BLaER1 treated with 17β-estradiol and CSF1 and Interleukin-3, amounts not matched to agents 10 nM and 100 nM (cell line): ENCODE measurements at regions not wholly inside any gene's neighbourhood (a gene's known extent, or its start where the extent isn't known, plus 50 kb on each side); places are given as distances from the start of the nearest gene placed in this dataset.
"Not testable (repeated sequence)": the region's sequence is repeated elsewhere in the genome, so short reads cannot be mapped to it uniquely, and the experiment has no call there.

Source experiments
- H3K27ac ChIP-seq, 11 experiments: shearing (Covaris generic); formaldehyde crosslinking; 2 replicates each; pipeline ENCODE4 v1.8.1; 2022
- H3K27me3 ChIP-seq, 11 experiments: shearing (Covaris generic); formaldehyde crosslinking; 2 replicates each; pipeline ENCODE4 v1.8.1; 2022
- H3K36me3 ChIP-seq, 11 experiments: shearing (Covaris generic); formaldehyde crosslinking; 2 replicates each; pipeline ENCODE4 v1.8.1; 2022
- H3K4me1 ChIP-seq, 10 experiments: shearing (Covaris generic); formaldehyde crosslinking; 2 replicates each; pipeline ENCODE4 v1.8.1; 2022
- H3K4me2 ChIP-seq, 11 experiments: shearing (Covaris generic); formaldehyde crosslinking; 2 replicates each; pipeline ENCODE4 v1.8.1; 2022
- H3K4me3 ChIP-seq, 10 experiments: shearing (Covaris generic); formaldehyde crosslinking; 2 replicates each; pipeline ENCODE4 v1.8.1; 2022
- H3K9ac ChIP-seq, 11 experiments: shearing (Covaris generic); formaldehyde crosslinking; 2 replicates each; pipeline ENCODE4 v1.8.1; 2022
- H3K9me3 ChIP-seq, 11 experiments: shearing (Covaris generic); formaldehyde crosslinking; replicated peaks in 1 of 11; 2 replicates each; pipeline ENCODE4 v1.8.1; 2022
- H4K20me1 ChIP-seq, 11 experiments: shearing (Covaris generic); formaldehyde crosslinking; 2 replicates each; pipeline ENCODE4 v1.8.1; 2022
- Cebpa-rat ChIP-seq, 11 experiments: shearing (Covaris generic); IDR thresholded peaks; 2 replicates each; pipeline ENCODE4 v1.8.1; 2022

DNA sequence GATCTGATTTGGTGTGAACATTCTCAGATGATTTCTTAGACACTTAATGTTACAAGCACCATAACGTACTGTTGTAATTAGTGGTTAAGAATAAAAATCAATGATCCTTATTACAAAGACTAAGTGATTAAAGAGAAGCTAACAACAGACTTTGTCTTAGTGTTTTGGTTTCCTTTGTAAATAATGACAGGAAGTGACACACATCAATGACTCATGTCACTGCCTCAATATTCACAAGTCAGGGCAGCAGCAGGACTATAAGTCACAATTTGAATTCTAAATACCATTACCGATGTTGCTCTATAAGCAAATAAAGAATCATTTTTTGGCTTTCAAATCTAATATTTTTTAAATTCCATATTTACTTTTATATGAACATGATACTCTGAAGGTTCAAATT is 115.8 kb upstream of the FAT4 start:
- H4K20me1 ChIP-seq: no peaks in the 10 kb centered on the region
- 0 out of 22 replicates have a peak overlapping the region, but pooled peaks of 1 of the 11 experiments have one; percentile 0 for H3K9ac ChIP-seq
- peaks cover 0 to 6% (median 4%) of the 10 kb centered on the region in 11 experiments; a peak in 11 of 22 replicates for H3K9me3 ChIP-seq
- H3K4me2 ChIP-seq: peak overlapping the region in 6 of 11 experiments; percentile 9 to 73 (median 36); a peak in 10 of 22 replicates
- no peak overlapping the region for H3K4me3 ChIP-seq
- H3K27ac ChIP-seq: peak overlapping the region in 6 of 11 experiments; percentile 9 to 67 (median 44); a peak in 9 of 22 replicates
- H3K36me3 ChIP-seq: no peaks in the 10 kb centered on the region
- H3K27me3 ChIP-seq: no peaks in the 10 kb centered on the region
- TF ChIP-seq Cebpa-rat (IDR thresholded peaks at IDR 0.05): no peak
- H3K4me1 ChIP-seq: peaks cover 0 to 20% (median 10%) of the 10 kb centered on the region in 10 experiments; a peak in 12 of 20 replicates

GRCh38 chr4:125191874-125192459 is 122.8 kb upstream of the FAT4 start:
- not testable (repeated sequence) for H3K4me1 ChIP-seq, H3K4me3 ChIP-seq, H4K20me1 ChIP-seq, H3K36me3 ChIP-seq, H3K27me3 ChIP-seq, H3K9ac ChIP-seq, H3K4me2 ChIP-seq, H3K27ac ChIP-seq
- peaks cover 9 to 17% (median 12%) of the 10 kb centered on the region in 11 experiments; a peak in 19 of 22 replicates for H3K9me3 ChIP-seq

DNA sequence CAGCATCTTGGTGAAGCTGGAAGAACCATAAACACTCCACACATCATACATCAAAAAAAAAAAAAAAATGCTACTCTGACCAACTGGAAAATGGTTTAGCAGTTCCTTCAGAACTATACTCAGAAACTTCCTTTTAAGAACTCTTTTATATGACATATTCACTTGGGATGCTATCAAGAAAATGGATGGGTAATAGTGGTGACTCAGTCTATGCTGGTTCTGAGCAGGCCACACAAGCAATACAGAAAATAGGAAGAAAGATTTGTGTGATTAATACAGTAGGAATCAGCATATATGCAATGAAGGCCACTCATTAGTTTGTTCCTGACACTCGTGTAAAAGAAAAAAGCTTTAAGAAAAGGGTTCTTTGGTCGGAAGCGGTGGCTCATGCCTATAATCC is 123.5 kb upstream of the FAT4 start:
- H3K9ac ChIP-seq: no peak overlapping the region
- peaks cover 9 to 17% (median 12%) of the 10 kb centered on the region in 11 experiments; a peak in 19 of 22 replicates for H3K9me3 ChIP-seq
- no peak overlapping the region for H3K27ac ChIP-seq
- no peaks in the 10 kb centered on the region for H3K36me3 ChIP-seq
- no peak overlapping the region for H3K4me2 ChIP-seq
- H3K4me3 ChIP-seq: no peak overlapping the region
- TF ChIP-seq Cebpa-rat (IDR thresholded peaks at IDR 0.05): no peak
- no peaks in the 10 kb centered on the region for H4K20me1 ChIP-seq
- no peaks in the 10 kb centered on the region for H3K27me3 ChIP-seq
- H3K4me1 ChIP-seq: peaks cover 0 to 13% (median 0%) of the 10 kb centered on the region in 10 experiments; a peak in 2 of 20 replicates

- peaks cover 9 to 14% (median 12%) of the 10 kb centered on the region in 11 experiments; a peak in 19 of 22 replicates for H3K9me3 ChIP-seq
- H3K36me3 ChIP-seq: no peaks in the 10 kb centered on the region
- no peak overlapping the region for H3K4me3 ChIP-seq
- 0 out of 22 replicates have a peak overlapping the region, but pooled peaks of 1 of the 11 experiments have one; percentile 16 for H3K4me2 ChIP-seq
- no peak overlapping the region for H3K27ac ChIP-seq
- TF ChIP-seq Cebpa-rat (IDR thresholded peaks at IDR 0.05): no peak
- H3K9ac ChIP-seq: no peak overlapping the region
- H3K4me1 ChIP-seq: peaks cover 0 to 13% (median 0%) of the 10 kb centered on the region in 10 experiments; a peak in 2 of 20 replicates
- no peaks in the 10 kb centered on the region for H4K20me1 ChIP-seq
- no peaks in the 10 kb centered on the region for H3K27me3 ChIP-seq
These were observed 127.3 kb upstream of the FAT4 start for GRCh38 chr4:125187226-125188176.

- no peak overlapping the region for H3K27ac ChIP-seq
- no peaks in the 10 kb centered on the region for H4K20me1 ChIP-seq
- H3K36me3 ChIP-seq: no peaks in the 10 kb centered on the region
- H3K9ac ChIP-seq: no peak overlapping the region
- H3K4me1 ChIP-seq: peaks cover 0 to 13% (median 0%) of the 10 kb centered on the region in 10 experiments; a peak in 2 of 20 replicates
- no peaks in the 10 kb centered on the region for H3K9me3 ChIP-seq
- no peak overlapping the region for H3K4me3 ChIP-seq
- no peak for TF ChIP-seq Cebpa-rat (IDR thresholded peaks at IDR 0.05)
- H3K27me3 ChIP-seq: no peaks in the 10 kb centered on the region
- H3K4me2 ChIP-seq: no peak overlapping the region
These were observed 130.6 kb upstream of the FAT4 start for GRCh38 chr4:125184116-125184515.

GRCh38 chr4:125181804-125182203 is 133.0 kb upstream of the FAT4 start:
- Histone ChIP-seq H3K9ac (no peak overlapping the region), H3K4me3 (no peak overlapping the region), H3K4me2 (no peak overlapping the region), H3K4me1 (0 out of 20 replicates have a peak, but pooled peaks cover 0 to 2% (median 0%) of the 10 kb centered on the region in 10 experiments), H3K36me3 (no peaks in the 10 kb centered on the region), H3K27me3 (no peaks in the 10 kb centered on the region), H4K20me1 (no peaks in the 10 kb centered on the region), H3K9me3 (no peaks in the 10 kb centered on the region), H3K27ac (no peak overlapping the region)
- no peak for TF ChIP-seq Cebpa-rat (IDR thresholded peaks at IDR 0.05)

DNA sequence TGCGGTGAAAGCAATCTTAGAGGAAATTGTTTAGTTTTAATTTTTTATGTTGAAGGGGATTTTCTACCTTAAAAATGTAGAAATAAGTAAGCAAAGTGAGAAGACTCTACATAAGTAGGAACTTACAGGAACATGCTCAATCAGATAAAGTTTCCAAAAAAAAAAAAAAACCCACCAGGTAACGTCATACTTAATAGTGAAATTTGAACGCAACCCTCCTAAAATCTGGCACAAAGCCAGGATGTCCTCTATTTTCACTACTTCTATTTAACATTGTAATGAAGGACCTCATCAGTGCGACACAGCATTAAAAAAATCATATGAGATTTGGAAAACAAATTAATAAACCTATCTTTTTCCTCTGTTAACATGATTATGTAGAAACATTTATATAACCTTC is 135.0 kb upstream of the FAT4 start:
- H3K27me3 ChIP-seq: no peaks in the 10 kb centered on the region
- no peaks in the 10 kb centered on the region for H4K20me1 ChIP-seq
- H3K36me3 ChIP-seq: no peaks in the 10 kb centered on the region
- H3K9me3 ChIP-seq: no peaks in the 10 kb centered on the region
- no peak overlapping the region for H3K4me3 ChIP-seq
- no peaks in the 10 kb centered on the region for H3K4me1 ChIP-seq
- no peak overlapping the region for H3K9ac ChIP-seq
- TF ChIP-seq Cebpa-rat (IDR thresholded peaks at IDR 0.05): no peak
- no peak overlapping the region for H3K4me2 ChIP-seq
- no peak overlapping the region for H3K27ac ChIP-seq

- Histone ChIP-seq H3K36me3 (no peaks in the 10 kb centered on the region), H3K9ac (no peak overlapping the region), H3K4me2 (no peak overlapping the region), H3K9me3 (no peaks in the 10 kb centered on the region), H3K4me1 (no peaks in the 10 kb centered on the region), H4K20me1 (no peaks in the 10 kb centered on the region), H3K27ac (no peak overlapping the region), H3K4me3 (no peak overlapping the region), H3K27me3 (no peaks in the 10 kb centered on the region)
- no peak for TF ChIP-seq Cebpa-rat (IDR thresholded peaks at IDR 0.05)
These were observed 145.6 kb upstream of the FAT4 start for GRCh38 chr4:125169192-125169591.

GRCh38 chr4:125168531-125168930 is 146.2 kb upstream of the FAT4 start:
- H3K4me2 ChIP-seq: no peak overlapping the region
- no peak overlapping the region for H3K4me3 ChIP-seq
- H3K27ac ChIP-seq: no peak overlapping the region

GRCh38 chr4:125166012-125166411 is 148.7 kb upstream of the FAT4 start:
- H3K27ac ChIP-seq, H3K9me3 ChIP-seq, H3K4me1 ChIP-seq, H3K36me3 ChIP-seq, H3K4me3 ChIP-seq, H3K9ac ChIP-seq, H3K4me2 ChIP-seq, H3K27me3 ChIP-seq, H4K20me1 ChIP-seq: not testable (repeated sequence)

More at GRCh38 chr4:125168531-125168930, 146.2 kb upstream of the FAT4 start:
- H3K27me3 ChIP-seq: no peaks in the 10 kb centered on the region
- H3K9me3 ChIP-seq: no peaks in the 10 kb centered on the region
- no peak for TF ChIP-seq Cebpa-rat (IDR thresholded peaks at IDR 0.05)
- no peaks in the 10 kb centered on the region for H3K4me1 ChIP-seq
- no peak overlapping the region for H3K9ac ChIP-seq
- H3K36me3 ChIP-seq: no peaks in the 10 kb centered on the region
- no peaks in the 10 kb centered on the region for H4K20me1 ChIP-seq
